Upper lobe of left lung (tissue), 4 donors: ENCODE measurements at regions not wholly inside any gene's neighbourhood (a gene's known extent, or its start where the extent isn't known, plus 50 kb on each side); places are given as distances from the start of the nearest gene placed in this dataset.

ENCODE experiments used
- CTCF ChIP-seq, 6 experiments: fragments of 450-650 bp in 4 of 6; fragments of 200-600 bp in 2 of 6; sonication (generic) in 2 of 6; IDR thresholded peaks; one replicate each; pipeline ENCODE4 v1.5.1; 2016 to 2019; ENCODE audit warnings: antibody characterized with exemption in 6 of 6
- EP300 ChIP-seq, 4 donors: sonication (generic); formaldehyde crosslinking; IDR thresholded peaks; one replicate each; pipeline ENCODE4 v1.5.1; 2017; ENCODE audit warnings: antibody characterized with exemption in 4 of 4, control low read depth in 2 of 4
- POLR2A ChIP-seq, 4 donors: fragments of 450-650 bp; IDR thresholded peaks; one replicate each; pipeline ENCODE4 v1.5.1; 2016 to 2017; ENCODE audit warnings: antibody characterized with exemption in 4 of 4, mild to moderate bottlenecking in 2 of 4

- TF ChIP-seq CTCF (IDR thresholded peaks at IDR 0.05) (no peak), EP300 (IDR thresholded peaks at IDR 0.05) (no peak), POLR2A (IDR thresholded peaks at IDR 0.05) (no peak)
Observed at GRCh38 chr7:145978769-145979168, 137.8 kb upstream of the CNTNAP2 start.
